ENCODE measurements at regions not wholly inside any gene's neighbourhood (a gene's known extent, or its start where the extent isn't known, plus 50 kb on each side); places are given as distances from the start of the nearest gene placed in this dataset.

GRCh38 chr12:86456776-86457175, 200.6 kb upstream of the MGAT4C start:
- H3K4me3 ChIP-seq (ENCODE audit: low read depth, low read length) = no peak overlapping the region
- no peak for DNase-seq (ENCODE audit: low read depth)
- no peak for TF ChIP-seq CTCF (conservative IDR thresholded peaks at IDR 0.05; ENCODE audit: low read depth, low read length)

GRCh38 chr12:86456241-86456640, 200.1 kb upstream of the MGAT4C start:
- DNase-seq (ENCODE audit: low read depth) = no peak
- no peak overlapping the region for H3K4me3 ChIP-seq (ENCODE audit: low read depth, low read length)
- TF ChIP-seq CTCF (conservative IDR thresholded peaks at IDR 0.05; ENCODE audit: low read depth, low read length) = no peak

DNA sequence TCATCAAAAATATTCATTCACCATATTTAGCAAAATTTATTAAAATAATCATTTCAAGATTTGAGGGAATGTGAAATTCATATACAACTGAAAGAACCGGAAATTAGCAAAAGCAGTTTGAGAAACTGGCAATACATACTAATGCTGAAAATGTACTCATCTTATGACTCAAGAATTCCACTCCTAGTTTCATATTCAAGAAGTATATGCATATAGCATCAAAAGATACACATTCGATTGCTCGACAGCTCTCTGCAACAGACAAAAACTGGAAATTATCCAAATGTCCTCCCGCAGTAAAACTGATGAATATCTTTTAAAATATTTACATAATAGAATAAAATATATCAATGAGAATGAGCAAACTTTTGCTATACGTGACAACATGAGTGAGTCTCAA, 189.2 kb upstream of the MGAT4C start:
- H3K4me3 ChIP-seq (ENCODE audit: low read depth, low read length) = no peak overlapping the region
- DNase-seq (ENCODE audit: low read depth) = no peak
- TF ChIP-seq CTCF (conservative IDR thresholded peaks at IDR 0.05; ENCODE audit: low read depth, low read length) = no peak

GRCh38 chr12:86435053-86435452, 178.9 kb upstream of the MGAT4C start:
- DNase-seq (ENCODE audit: low read depth) = no peak
- no peak overlapping the region for H3K4me3 ChIP-seq (ENCODE audit: low read depth, low read length)
- TF ChIP-seq CTCF (conservative IDR thresholded peaks at IDR 0.05; ENCODE audit: low read depth, low read length) = no peak

DNA sequence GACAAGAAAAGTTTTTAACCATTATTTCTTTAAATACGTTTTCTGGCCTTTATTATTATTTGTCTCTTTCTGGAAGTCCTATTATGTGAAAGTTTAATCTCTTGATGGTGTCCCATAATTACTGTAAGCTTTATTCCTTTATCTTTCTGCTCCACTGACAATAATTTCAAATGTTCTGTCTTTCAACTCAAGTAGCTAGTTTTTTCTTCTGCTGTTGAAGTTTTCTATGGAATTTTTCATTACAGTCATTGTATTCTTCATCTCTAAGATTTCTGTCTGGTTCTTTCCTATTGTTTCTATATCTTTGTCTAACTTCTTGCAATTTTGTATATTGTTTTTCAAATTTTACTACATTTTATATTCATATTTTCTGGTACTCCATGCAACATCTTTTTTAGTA, 173.6 kb upstream of the MGAT4C start:
- no peak for TF ChIP-seq CTCF (conservative IDR thresholded peaks at IDR 0.05; ENCODE audit: low read depth, low read length)
- no peak for DNase-seq (ENCODE audit: low read depth)
- H3K4me3 ChIP-seq (ENCODE audit: low read depth, low read length) = no peak overlapping the region

DNA sequence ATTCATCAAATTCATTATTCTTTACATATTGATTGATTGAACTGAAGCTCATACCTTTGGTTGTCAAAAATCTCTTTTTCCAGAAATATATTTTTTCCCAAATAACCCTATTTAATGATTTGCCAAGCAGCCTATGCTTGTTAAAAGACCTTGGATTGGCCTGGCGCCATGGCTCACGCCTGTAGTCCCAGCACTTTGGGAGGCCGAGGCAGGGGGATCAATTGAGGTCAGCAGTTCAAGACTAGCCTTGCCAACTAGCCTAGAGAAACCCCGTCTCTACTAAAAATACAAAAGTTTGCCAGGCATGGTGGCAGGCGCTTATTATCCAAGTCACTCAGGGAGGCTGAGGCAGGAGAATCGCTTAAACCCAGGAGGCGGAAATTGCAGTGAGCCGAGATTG, 165.1 kb upstream of the MGAT4C start:
- TF ChIP-seq CTCF (conservative IDR thresholded peaks at IDR 0.05; ENCODE audit: low read depth, low read length) = no peak

DNA sequence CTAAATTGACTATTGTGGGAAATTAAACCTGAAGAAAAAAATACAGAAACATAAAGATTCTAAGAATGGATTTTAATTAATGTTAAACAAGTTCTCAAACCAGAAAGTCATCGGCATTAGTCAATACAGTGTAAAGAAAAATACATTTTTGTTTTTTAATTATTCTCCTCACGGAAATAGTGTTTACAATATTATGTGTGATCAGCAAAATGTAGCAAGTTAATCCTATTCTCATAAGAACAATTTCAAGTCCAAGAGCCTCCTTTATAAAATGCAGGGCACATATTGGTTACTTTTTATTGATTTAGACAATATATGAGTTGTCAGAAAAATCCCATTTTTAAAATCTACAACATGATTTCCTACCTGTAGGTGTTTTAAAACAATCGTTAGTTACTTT, 158.0 kb upstream of the MGAT4C start:
- TF ChIP-seq CTCF (conservative IDR thresholded peaks at IDR 0.05; ENCODE audit: low read depth, low read length) = no peak
- no peak overlapping the region for H3K4me3 ChIP-seq (ENCODE audit: low read depth, low read length)
- DNase-seq (ENCODE audit: low read depth) = no peak

More for the DNA sequence above, 165.1 kb upstream of the MGAT4C start:
- H3K4me3 ChIP-seq (ENCODE audit: low read depth, low read length) = no peak overlapping the region
- no peak for DNase-seq (ENCODE audit: low read depth)
